Cardiac muscle cell (in vitro differentiated cells and primary cell): ENCODE measurements at regions not wholly inside any gene's neighbourhood (a gene's known extent, or its start where the extent isn't known, plus 50 kb on each side); places are given as distances from the start of the nearest gene placed in this dataset.

Experiments used
- DNase-seq, 2 donors: peaks; one replicate each; pipeline versions ENCODE4 v3.0.0 to v3.0.0-alpha.2; 2010 to 2017; ENCODE audit warnings: low read depth in 1 of 2, low spot score in 1 of 2
- H3K27ac ChIP-seq: fragments of 200-600 bp; sonication (generic); 2 replicates; pipeline ENCODE4 v1.5.1; 2016
- H3K27me3 ChIP-seq: fragments of 200-600 bp; sonication (generic); 2 replicates; pipeline ENCODE4 v1.6.0; 2016; ENCODE audit warnings: control low read depth
- H3K36me3 ChIP-seq: fragments of 200-600 bp; sonication (generic); 2 replicates; pipeline ENCODE4 v1.5.1; 2016; ENCODE audit warnings: control low read depth
- H3K4me1 ChIP-seq: fragments of 200-600 bp; sonication (generic); 2 replicates; pipeline ENCODE4 v1.8.1; 2017; ENCODE audit warnings: low read depth, mild to moderate bottlenecking, mixed run types
- H3K4me3 ChIP-seq: fragments of 200-600 bp; sonication (generic); 2 replicates; pipeline ENCODE4 v1.5.1; 2016; ENCODE audit warnings: mild to moderate bottlenecking
- H3K9me3 ChIP-seq: fragments of 200-600 bp; sonication (generic); 2 replicates; pipeline ENCODE4 v1.5.1; 2017; ENCODE audit warnings: low read depth, mild to moderate bottlenecking, control low read depth
- TF ChIP-seq, protein P1 (sequence below): IDR thresholded peaks from 2 replicates; pipeline ENCODE4 v1.5.1; 2012; ENCODE audit warnings: low read depth, mild to moderate bottlenecking, low read length

- H3K9me3 ChIP-seq, result no peaks in the 10 kb centered on the region
- peak in 1 of 2 donors; percentile 25 for DNase-seq
- H3K27me3 ChIP-seq, result no peaks in the 10 kb centered on the region
- H3K4me1 ChIP-seq, result peaks cover 7% of the 10 kb centered on the region
- no peak overlapping the region for H3K4me3 ChIP-seq
- no peak overlapping the region for H3K27ac ChIP-seq
- H3K36me3 ChIP-seq, result no peaks in the 10 kb centered on the region
- TF ChIP-seq, protein P1, sequence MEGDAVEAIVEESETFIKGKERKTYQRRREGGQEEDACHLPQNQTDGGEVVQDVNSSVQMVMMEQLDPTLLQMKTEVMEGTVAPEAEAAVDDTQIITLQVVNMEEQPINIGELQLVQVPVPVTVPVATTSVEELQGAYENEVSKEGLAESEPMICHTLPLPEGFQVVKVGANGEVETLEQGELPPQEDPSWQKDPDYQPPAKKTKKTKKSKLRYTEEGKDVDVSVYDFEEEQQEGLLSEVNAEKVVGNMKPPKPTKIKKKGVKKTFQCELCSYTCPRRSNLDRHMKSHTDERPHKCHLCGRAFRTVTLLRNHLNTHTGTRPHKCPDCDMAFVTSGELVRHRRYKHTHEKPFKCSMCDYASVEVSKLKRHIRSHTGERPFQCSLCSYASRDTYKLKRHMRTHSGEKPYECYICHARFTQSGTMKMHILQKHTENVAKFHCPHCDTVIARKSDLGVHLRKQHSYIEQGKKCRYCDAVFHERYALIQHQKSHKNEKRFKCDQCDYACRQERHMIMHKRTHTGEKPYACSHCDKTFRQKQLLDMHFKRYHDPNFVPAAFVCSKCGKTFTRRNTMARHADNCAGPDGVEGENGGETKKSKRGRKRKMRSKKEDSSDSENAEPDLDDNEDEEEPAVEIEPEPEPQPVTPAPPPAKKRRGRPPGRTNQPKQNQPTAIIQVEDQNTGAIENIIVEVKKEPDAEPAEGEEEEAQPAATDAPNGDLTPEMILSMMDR, result no peak
Observed at GRCh38 chr4:99754756-99755155, 61.9 kb upstream of the DAPP1 start.

DNA sequence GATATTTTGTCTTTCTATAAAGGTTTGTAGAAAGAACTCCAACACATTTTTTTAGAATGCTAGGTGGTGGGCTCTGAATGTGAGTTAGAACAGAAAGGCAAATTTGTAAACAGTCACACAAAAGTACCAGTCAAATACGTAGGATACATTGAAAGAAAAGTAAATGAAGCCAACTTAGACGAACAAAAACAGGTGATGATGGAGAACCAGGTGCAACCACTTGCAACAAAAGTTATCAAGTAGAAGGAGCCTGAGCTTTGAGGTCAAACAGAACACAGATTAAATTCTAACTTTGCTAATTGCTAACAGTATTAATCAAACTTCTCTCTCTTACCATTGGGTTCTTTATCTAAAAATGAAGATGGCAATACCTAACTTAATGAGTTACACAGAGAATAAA, 62.7 kb upstream of the DAPP1 start:
- TF ChIP-seq, protein P1, result no peak
- H3K36me3 ChIP-seq, result no peaks in the 10 kb centered on the region

DNA sequence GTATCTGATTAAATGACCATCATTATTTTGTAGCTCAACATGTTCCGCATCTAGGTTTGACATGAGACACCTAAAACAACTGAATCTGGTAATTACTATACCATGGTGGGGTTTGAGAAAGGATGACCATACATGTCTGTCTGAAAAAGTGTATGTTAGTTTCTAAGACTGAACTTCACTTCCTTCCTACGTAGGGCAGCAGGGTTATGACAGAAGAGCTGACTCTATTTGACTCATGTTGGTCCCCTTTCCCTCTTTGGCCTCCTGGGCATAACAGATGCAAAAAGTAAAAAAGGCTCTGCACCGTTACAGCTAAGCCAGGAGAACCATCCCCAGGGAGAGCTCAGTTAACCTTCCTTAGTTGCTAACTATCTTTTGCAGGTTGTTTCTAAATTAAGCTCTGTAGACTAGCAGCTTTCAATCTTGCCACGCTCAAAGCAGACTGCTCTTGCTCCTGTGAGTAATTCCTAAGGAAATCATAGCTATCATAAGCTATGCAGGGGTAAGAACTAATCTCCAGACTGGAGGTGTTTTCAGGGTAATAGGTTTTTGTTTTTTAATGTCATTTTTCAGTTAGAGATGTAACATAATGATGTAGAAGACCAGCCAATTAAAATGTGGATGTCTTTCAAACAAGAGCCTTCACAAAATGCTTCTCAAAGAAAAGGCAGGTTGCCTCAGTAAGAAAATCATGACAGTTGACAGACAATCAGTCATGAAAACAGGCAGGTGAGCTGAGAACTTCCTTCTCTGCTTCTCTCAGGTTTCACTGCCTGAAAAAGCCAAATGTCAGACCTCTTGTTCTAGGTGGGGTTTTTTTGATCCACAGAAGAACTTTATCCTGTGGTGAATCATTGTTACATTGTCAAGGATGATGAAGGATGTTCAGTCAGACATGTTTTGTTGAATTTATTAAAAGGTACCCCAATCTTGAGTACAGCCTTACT, 66.9 kb upstream of the DAPP1 start:
- H3K36me3 ChIP-seq, result no peaks in the 10 kb centered on the region
- TF ChIP-seq, protein P1, result no peak

More for the DNA sequence above, 62.7 kb upstream of the DAPP1 start:
- Histone ChIP-seq H3K9me3 (no peaks in the 10 kb centered on the region), H3K4me1 (peaks cover 9% of the 10 kb centered on the region), H3K27ac (no peak overlapping the region), H3K4me3 (no peak overlapping the region), H3K27me3 (no peaks in the 10 kb centered on the region)
- DNase-seq, result no peak

DNA sequence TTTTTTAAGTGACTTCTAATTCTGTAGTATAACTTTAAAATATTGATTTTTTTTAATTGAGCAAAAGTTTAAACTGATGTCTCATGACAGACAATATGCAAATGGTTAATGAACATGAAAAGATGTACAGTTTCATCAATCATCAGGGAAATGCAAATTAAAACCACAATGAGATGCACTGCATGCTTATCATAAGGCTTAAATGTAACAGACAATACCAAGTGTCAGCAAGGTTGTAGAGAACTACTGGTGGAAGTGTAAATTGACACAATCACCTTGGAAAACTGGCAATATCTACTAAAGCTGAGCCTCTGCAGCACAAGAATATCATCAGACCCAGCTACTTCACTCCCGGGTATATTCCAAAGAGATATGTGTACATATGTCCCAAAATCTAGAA, 70.2 kb upstream of the DAPP1 start:
- peaks cover 9% of the 10 kb centered on the region for H3K4me1 ChIP-seq

More for the DNA sequence above, 66.9 kb upstream of the DAPP1 start:
- peak overlapping the region; percentile 41 for H3K27ac ChIP-seq
- no peaks in the 10 kb centered on the region for H3K27me3 ChIP-seq
- H3K4me3 ChIP-seq, result no peak overlapping the region
- H3K9me3 ChIP-seq, result no peaks in the 10 kb centered on the region
- H3K4me1 ChIP-seq, result peaks cover 9% of the 10 kb centered on the region
- DNase-seq, result peak in 1 of 2 donors; percentile 9

GRCh38 chr4:99736846-99737245, 79.2 kb upstream of the C4orf54 start:
- no peaks in the 10 kb centered on the region for H3K27me3 ChIP-seq
- DNase-seq, result no peak
- TF ChIP-seq, protein P1, result no peak
- H3K9me3 ChIP-seq, result no peaks in the 10 kb centered on the region
- H3K4me3 ChIP-seq, result no peak overlapping the region
- peak overlapping the region; percentile 70 for H3K27ac ChIP-seq
- peaks cover 17% of the 10 kb centered on the region for H3K4me1 ChIP-seq
- no peaks in the 10 kb centered on the region for H3K36me3 ChIP-seq

More for the DNA sequence above, 70.2 kb upstream of the DAPP1 start:
- DNase-seq, result no peak
- TF ChIP-seq, protein P1, result no peak
- H3K27ac ChIP-seq, result no peak overlapping the region
- H3K36me3 ChIP-seq, result no peaks in the 10 kb centered on the region
- H3K4me3 ChIP-seq, result no peak overlapping the region
- H3K27me3 ChIP-seq, result no peaks in the 10 kb centered on the region
- H3K9me3 ChIP-seq, result no peaks in the 10 kb centered on the region
